Liver (tissue), 8 donors: ENCODE measurements at regions not wholly inside any gene's neighbourhood (a gene's known extent, or its start where the extent isn't known, plus 50 kb on each side); places are given as distances from the start of the nearest gene placed in this dataset.

Experiments used
- DNase-seq: peaks from one replicate; pipeline ENCODE4 v3.0.0-alpha.2; 2017; ENCODE audit warnings: low spot score
- H3K27ac ChIP-seq, 2 donors: one replicate each; pipeline ENCODE4 v1.7.0; 2013; ENCODE audit warnings: inconsistent platforms in 2 of 2, low read length in 2 of 2, control low read depth in 1 of 2, low read depth in 1 of 2, mild to moderate bottlenecking in 1 of 2
- H3K27me3 ChIP-seq, 4 donors: one replicate each; pipeline versions ENCODE4 v1.6.1 to v1.7.0; 2013; ENCODE audit warnings: low read length in 3 of 4, inconsistent platforms in 1 of 4, mild to moderate bottlenecking in 1 of 4, moderate library complexity in 1 of 4; ENCODE audit not compliant: control insufficient read depth in 4 of 4, insufficient read depth in 4 of 4
- H3K36me3 ChIP-seq, 4 donors: one replicate each; pipeline versions ENCODE4 v1.6.1 to v1.7.0; 2013; ENCODE audit warnings: low read length in 3 of 4, mild to moderate bottlenecking in 3 of 4, low read depth in 1 of 4, moderate library complexity in 1 of 4; ENCODE audit not compliant: control insufficient read depth in 4 of 4, insufficient read depth in 3 of 4
- H3K4me1 ChIP-seq, 4 donors: one replicate each; pipeline versions ENCODE4 v1.6.1 to v1.7.0; 2013; ENCODE audit warnings: low read length in 3 of 4, mild to moderate bottlenecking in 3 of 4, moderate library complexity in 1 of 4; ENCODE audit not compliant: control insufficient read depth in 4 of 4, insufficient read depth in 4 of 4
- H3K4me3 ChIP-seq, 3 donors: one replicate each; pipeline versions ENCODE4 v1.6.1 to v1.7.0; 2013; ENCODE audit warnings: low read length in 3 of 3, control low read depth in 1 of 3, low read depth in 1 of 3, mild to moderate bottlenecking in 1 of 3
- H3K9ac ChIP-seq, 2 donors: one replicate each; pipeline ENCODE4 v1.7.0; 2013; ENCODE audit warnings: low read length in 2 of 2, mild to moderate bottlenecking in 2 of 2, moderate library complexity in 2 of 2, control low read depth in 1 of 2, low read depth in 1 of 2
- H3K9me3 ChIP-seq, 4 donors: one replicate each; pipeline versions ENCODE4 v1.6.1 to v1.7.0; 2013; ENCODE audit warnings: low read length in 3 of 4; ENCODE audit not compliant: control insufficient read depth in 4 of 4
- ATF3 ChIP-seq: IDR thresholded peaks from 2 replicates; pipeline ENCODE4 v1.6.1; 2016; ENCODE audit warnings: antibody characterized with exemption
- EGR1 ChIP-seq, 2 donors: IDR thresholded peaks; 2 replicates each; pipeline ENCODE4 v1.6.1; 2016 to 2018; ENCODE audit warnings: antibody characterized with exemption in 2 of 2, low read depth in 2 of 2
- FOXA1 ChIP-seq: IDR thresholded peaks from 2 replicates; pipeline ENCODE4 v1.6.1; 2016; ENCODE audit warnings: antibody characterized with exemption
- FOXA2 ChIP-seq: IDR thresholded peaks from 2 replicates; pipeline ENCODE4 v1.6.1; 2016; ENCODE audit warnings: antibody characterized with exemption
- GABPA ChIP-seq, 2 donors: IDR thresholded peaks in 1 of 2; conservative IDR thresholded peaks in 1 of 2; 2 replicates each; pipeline ENCODE4 v1.6.1; 2016; ENCODE audit warnings: antibody characterized with exemption in 2 of 2, mild to moderate bottlenecking in 1 of 2, moderate library complexity in 1 of 2
- HNF4A ChIP-seq, 2 donors: conservative IDR thresholded peaks; 2 replicates each; pipeline ENCODE4 v1.6.1; 2016; ENCODE audit warnings: antibody characterized with exemption in 2 of 2, mild to moderate bottlenecking in 2 of 2
- HNF4G ChIP-seq: IDR thresholded peaks from 2 replicates; pipeline ENCODE4 v1.6.1; 2016; ENCODE audit warnings: antibody characterized with exemption
- JUND ChIP-seq, 2 donors: IDR thresholded peaks; 2 replicates each; pipeline ENCODE4 v1.6.1; 2016; ENCODE audit warnings: antibody characterized with exemption in 2 of 2
- MAX ChIP-seq: IDR thresholded peaks from 2 replicates; pipeline ENCODE4 v1.6.1; 2016; ENCODE audit warnings: antibody characterized with exemption
- NR2F2 ChIP-seq: IDR thresholded peaks from 2 replicates; pipeline ENCODE4 v1.6.1; 2016; ENCODE audit warnings: antibody characterized with exemption
- RAD21 ChIP-seq, 2 donors: IDR thresholded peaks; 2 replicates each; pipeline ENCODE4 v1.6.1; 2016; ENCODE audit warnings: antibody characterized with exemption in 2 of 2, mild to moderate bottlenecking in 2 of 2
- REST ChIP-seq: IDR thresholded peaks from 2 replicates; pipeline ENCODE4 v1.6.1; 2016; ENCODE audit warnings: antibody characterized with exemption, mild to moderate bottlenecking
- RXRA ChIP-seq, 2 donors: IDR thresholded peaks; 2 replicates each; pipeline ENCODE4 v1.6.1; 2017 to 2018; ENCODE audit warnings: antibody characterized with exemption in 2 of 2, mild to moderate bottlenecking in 1 of 2
- SP1 ChIP-seq: IDR thresholded peaks from 2 replicates; pipeline ENCODE4 v1.6.1; 2018; ENCODE audit warnings: antibody characterized with exemption, mild to moderate bottlenecking
- TAF1 ChIP-seq: conservative IDR thresholded peaks from 2 replicates; pipeline ENCODE4 v1.6.1; 2016; ENCODE audit warnings: antibody characterized with exemption, mild to moderate bottlenecking
- YY1 ChIP-seq: IDR thresholded peaks from 2 replicates; pipeline ENCODE4 v1.6.1; 2016; ENCODE audit warnings: antibody characterized with exemption, mild to moderate bottlenecking
- ZBTB33 ChIP-seq: IDR thresholded peaks from 2 replicates; pipeline ENCODE4 v1.6.1; 2016; ENCODE audit warnings: antibody characterized with exemption
- WGBS: extraction: QIAGEN DNeasy Blood & Tissue Kit; methylation state at CpG from one replicate; pipeline ENCODE4 v1.1.7; 2013; 5-methylcytosine and 5-hydroxymethylcytosine counted together
- TF ChIP-seq, protein P1 (sequence below): fragments of 150-350 bp; IDR thresholded peaks from 2 replicates; pipeline ENCODE4 v1.5.1; 2017; ENCODE audit warnings: improper control_type of control experiment, low read depth, low read length; ENCODE audit not compliant: missing input control
- donor health status: healthy.
- donor health status: healthy.
- donor health status: healthy.
- donor health status: healthy.
- donor health status: healthy.

- TF ChIP-seq RAD21 (IDR thresholded peaks at IDR 0.05) (peak; percentile 17 to 35), SP1 (no peak)
- H3K36me3 ChIP-seq, result no peaks in the 10 kb centered on the region
- no peaks in the 10 kb centered on the region for H3K9me3 ChIP-seq
- H3K27me3 ChIP-seq, result no peaks in the 10 kb centered on the region
- no peak overlapping the region for H3K9ac ChIP-seq
- no peak overlapping the region for H3K4me3 ChIP-seq
- no peaks in the 10 kb centered on the region for H3K4me1 ChIP-seq
- no peak overlapping the region for H3K27ac ChIP-seq
- DNase-seq, result no peak
Observed at GRCh38 chr21:20875742-20876141, 122.5 kb upstream of the NCAM2 start.

DNA sequence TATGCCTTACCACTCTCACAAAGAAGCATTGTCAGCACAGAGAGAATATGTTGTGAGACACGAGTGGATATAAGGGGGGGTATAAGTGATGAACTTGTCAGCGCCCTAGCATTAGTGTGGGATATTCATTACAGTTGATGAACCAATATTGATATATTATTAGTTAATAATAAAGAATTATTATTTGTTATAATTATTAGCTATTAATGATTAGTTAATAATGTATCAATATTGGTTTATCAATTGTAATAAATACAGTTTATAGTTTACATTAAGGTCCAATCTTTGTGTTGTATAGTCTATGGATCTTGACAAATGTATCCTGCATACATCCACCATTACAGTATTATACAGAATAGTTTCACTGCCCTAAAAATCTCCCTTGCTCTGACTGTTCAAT, 120.2 kb upstream of the NCAM2 start:
- Histone ChIP-seq H3K27me3 (no peaks in the 10 kb centered on the region), H3K9me3 (no peaks in the 10 kb centered on the region), H3K4me3 (no peak overlapping the region), H3K4me1 (no peaks in the 10 kb centered on the region), H3K36me3 (no peaks in the 10 kb centered on the region), H3K27ac (no peak overlapping the region), H3K9ac (no peak overlapping the region)
- TF ChIP-seq ATF3 (no peak), HNF4A (conservative IDR thresholded peaks at IDR 0.05) (no peak), FOXA1 (no peak), NR2F2 (no peak), ZBTB33 (no peak), EGR1 (IDR thresholded peaks at IDR 0.05; ENCODE audit: low read depth in 2 of 2) (no peak), TAF1 (no peak), YY1 (no peak), HNF4G (no peak), RAD21 (IDR thresholded peaks at IDR 0.05) (no peak), FOXA2 (no peak), JUND (IDR thresholded peaks at IDR 0.05) (no peak), SP1 (no peak)
- DNase-seq, result no peak
- 75% methylated on average over 2 of the region's 2 CpGs for WGBS

- no peak for TF ChIP-seq HNF4A (conservative IDR thresholded peaks at IDR 0.05)
- peak; percentile 78 to 84 for TF ChIP-seq RAD21 (IDR thresholded peaks at IDR 0.05)
- no peak for TF ChIP-seq JUND (IDR thresholded peaks at IDR 0.05)
- TF ChIP-seq, protein P1, sequence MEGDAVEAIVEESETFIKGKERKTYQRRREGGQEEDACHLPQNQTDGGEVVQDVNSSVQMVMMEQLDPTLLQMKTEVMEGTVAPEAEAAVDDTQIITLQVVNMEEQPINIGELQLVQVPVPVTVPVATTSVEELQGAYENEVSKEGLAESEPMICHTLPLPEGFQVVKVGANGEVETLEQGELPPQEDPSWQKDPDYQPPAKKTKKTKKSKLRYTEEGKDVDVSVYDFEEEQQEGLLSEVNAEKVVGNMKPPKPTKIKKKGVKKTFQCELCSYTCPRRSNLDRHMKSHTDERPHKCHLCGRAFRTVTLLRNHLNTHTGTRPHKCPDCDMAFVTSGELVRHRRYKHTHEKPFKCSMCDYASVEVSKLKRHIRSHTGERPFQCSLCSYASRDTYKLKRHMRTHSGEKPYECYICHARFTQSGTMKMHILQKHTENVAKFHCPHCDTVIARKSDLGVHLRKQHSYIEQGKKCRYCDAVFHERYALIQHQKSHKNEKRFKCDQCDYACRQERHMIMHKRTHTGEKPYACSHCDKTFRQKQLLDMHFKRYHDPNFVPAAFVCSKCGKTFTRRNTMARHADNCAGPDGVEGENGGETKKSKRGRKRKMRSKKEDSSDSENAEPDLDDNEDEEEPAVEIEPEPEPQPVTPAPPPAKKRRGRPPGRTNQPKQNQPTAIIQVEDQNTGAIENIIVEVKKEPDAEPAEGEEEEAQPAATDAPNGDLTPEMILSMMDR, result peak; percentile 49
- no peak for TF ChIP-seq REST
- TF ChIP-seq YY1, result no peak
- TF ChIP-seq GABPA (IDR thresholded peaks at IDR 0.05 in 1 of 2, conservative IDR thresholded peaks at IDR 0.05 in 1 of 2), result no peak
- no peak for TF ChIP-seq MAX
- TF ChIP-seq TAF1, result no peak
- no peak for TF ChIP-seq ZBTB33
- no peak for TF ChIP-seq RXRA (IDR thresholded peaks at IDR 0.05)
- Histone ChIP-seq H3K9ac (no peak overlapping the region), H3K9me3 (no peaks in the 10 kb centered on the region), H3K4me3 (no peak overlapping the region), H3K36me3 (no peaks in the 10 kb centered on the region), H3K27ac (no peak overlapping the region), H3K27me3 (no peaks in the 10 kb centered on the region), H3K4me1 (no peaks in the 10 kb centered on the region)
- peak; percentile 34 for DNase-seq
- WGBS, result 41% methylated on average over 9 of the region's 9 CpGs
Observed at GRCh38 chr21:20882462-20883407, 115.5 kb upstream of the NCAM2 start.
